HepG2 (cell line): ENCODE measurements at regions not wholly inside any gene's neighbourhood (a gene's known extent, or its start where the extent isn't known, plus 50 kb on each side); places are given as distances from the start of the nearest gene placed in this dataset.
A peak's percentile ranks its signal among the peaks of the same experiment; 100 is the strongest.

Experiments
- ATAC-seq: fragments of 200-7000 bp; cut with Tn5 transposase; 3 replicates; pipeline ENCODE4 v1.9.1; 2020; ENCODE audit warnings: mild to moderate bottlenecking, moderate library complexity
- BruUV-seq: library from RNA; stranded (reverse); fragments of 400-500 nt; replicated peaks from 2 replicates; lab custom pipeline; 2021; lab: Mats Ljungman, UMichigan
- CTCF ChIA-PET: fragments of 300-600 bp; formaldehyde crosslinking; extraction: SDS; loops from one replicate; lab custom pipeline; 2021; ENCODE audit warnings: low total read pairs, inconsistent platforms, low intra/inter-chr PET ratio; lab: Yijun Ruan, JAX
- POLR2A ChIA-PET: fragments of 350-600 bp; sonication (Branson Sonifier 250); formaldehyde crosslinking; loops from one replicate; lab custom pipeline; 2020; ENCODE audit warnings: antibody characterized with exemption, inconsistent platforms; lab: Yijun Ruan, JAX
- DNase-seq: peaks from one replicate; pipeline ENCODE4 v3.0.0-alpha.2; 2015; ENCODE audit warnings: low spot score
- FAIRE-seq: peaks from 3 replicates; lab custom pipeline; 2011; peaks lifted over from hg19 to GRCh38; lab: Jason Lieb, UNC
- H2AFZ ChIP-seq: one replicate; pipeline ENCODE4 v1.6.1; 2011; ENCODE audit warnings: low read length, inconsistent platforms
- H3K27ac ChIP-seq: fragments of 300-600 bp; 3 replicates; pipeline ENCODE4 v1.8.0; 2011; ENCODE audit warnings: mixed run types, mild to moderate bottlenecking, mixed read lengths, low read length, inconsistent platforms; ENCODE audit not compliant: insufficient read depth; ENCODE audit errors: extremely low read length
- H3K27me3 ChIP-seq, 2 experiments: fragments of 200-600 bp in 1 of 2; 2 replicates in 1 of 2; 3 replicates in 1 of 2; pipeline versions ENCODE4 v1.6.0 to v1.8.0; 2011; ENCODE audit warnings: low read length in 2 of 2, mild to moderate bottlenecking in 2 of 2, moderate library complexity in 2 of 2, inconsistent platforms in 1 of 2; ENCODE audit not compliant: insufficient read depth in 2 of 2, control insufficient read depth in 1 of 2
- H3K36me3 ChIP-seq, 2 experiments: fragments of 200-600 bp in 1 of 2; replicated peaks in 1 of 2; 2 replicates in 1 of 2; 3 replicates in 1 of 2; pipeline versions ENCODE4 v1.5.1 to v1.8.0; 2011; ENCODE audit warnings: low read length in 2 of 2, inconsistent platforms in 1 of 2; ENCODE audit not compliant: insufficient read depth in 2 of 2, control insufficient read depth in 1 of 2
- H3K4me1 ChIP-seq: 2 replicates; pipeline ENCODE4 v1.5.1; 2012; ENCODE audit warnings: low read length, inconsistent platforms; ENCODE audit not compliant: insufficient read depth
- H3K4me2 ChIP-seq: 2 replicates; pipeline ENCODE4 v1.6.0; 2011; ENCODE audit warnings: low read depth, low read length, inconsistent platforms
- H3K4me3 ChIP-seq, 3 experiments: fragments of 200-600 bp in 1 of 3; sonication (generic), shearing (Covaris generic) in 1 of 3; replicated peaks in 1 of 3; 2 replicates each; pipeline ENCODE4 v1.5.1; 2011 to 2016; ENCODE audit warnings: low read length in 3 of 3, inconsistent platforms in 2 of 3, low read depth in 2 of 3, mild to moderate bottlenecking in 2 of 3, control low read depth in 1 of 3, mixed read lengths in 1 of 3; ENCODE audit not compliant: insufficient read depth in 1 of 3
- H3K79me2 ChIP-seq: one replicate; pipeline ENCODE4 v1.6.1; 2011; ENCODE audit warnings: low read length, inconsistent platforms; ENCODE audit not compliant: insufficient read depth
- H3K9ac ChIP-seq: 2 replicates; pipeline ENCODE4 v1.6.0; 2011; ENCODE audit warnings: mild to moderate bottlenecking, low read depth, low read length, inconsistent platforms; ENCODE audit not compliant: insufficient read depth
- H3K9me3 ChIP-seq: 2 replicates; pipeline ENCODE4 v1.5.1; 2012; ENCODE audit warnings: mild to moderate bottlenecking, low read length
- H4K20me1 ChIP-seq: 2 replicates; pipeline ENCODE4 v1.6.0; 2011; ENCODE audit warnings: inconsistent platforms, mild to moderate bottlenecking, low read length, moderate library complexity; ENCODE audit not compliant: insufficient read depth
- FOXK2 ChIP-seq: fragments of 450-650 bp; IDR thresholded peaks from 2 replicates; pipeline ENCODE4 v1.6.1; 2016
- HNF1A ChIP-seq, 2 experiments: sonication (generic) in 1 of 2; formaldehyde crosslinking in 1 of 2; IDR thresholded peaks; 2 replicates each; pipeline versions ENCODE4 v1.4.0 to v1.6.1; 2016 to 2020; ENCODE audit warnings: borderline replicate concordance in 1 of 2, low read depth in 1 of 2, mild to moderate bottlenecking in 1 of 2, missing genetic modification reagents in 1 of 2
- MNT ChIP-seq: fragments of 450-650 bp; IDR thresholded peaks from 2 replicates; pipeline ENCODE4 v1.6.1; 2016
- NFRKB ChIP-seq: fragments of 450-650 bp; IDR thresholded peaks from 2 replicates; pipeline ENCODE4 v1.6.1; 2017
- ONECUT2 ChIP-seq: sonication (generic); formaldehyde crosslinking; IDR thresholded peaks from 2 replicates; pipeline ENCODE4 v1.4.0; 2020; ENCODE audit warnings: missing genetic modification reagents
- SIX1 ChIP-seq: sonication (generic); formaldehyde crosslinking; IDR thresholded peaks from 2 replicates; pipeline ENCODE4 v1.4.0; 2020; ENCODE audit warnings: missing genetic modification reagents, borderline replicate concordance
- SKIL ChIP-seq: sonication (generic); formaldehyde crosslinking; IDR thresholded peaks from 2 replicates; pipeline ENCODE4 v1.8.0; 2022; ENCODE audit warnings: missing genetic modification reagents, mild to moderate bottlenecking, moderate library complexity, borderline replicate concordance
- TERF1 ChIP-seq: sonication (generic); formaldehyde crosslinking; IDR thresholded peaks from 2 replicates; pipeline ENCODE4 v1.8.0; 2022; ENCODE audit warnings: mild to moderate bottlenecking, missing genetic modification reagents, moderate library complexity
- ZNF740 ChIP-seq: sonication (generic); formaldehyde crosslinking; IDR thresholded peaks from 2 replicates; pipeline ENCODE4 v1.4.0; 2020; ENCODE audit warnings: missing genetic modification reagents
- WGBS: methylation state at CpG from one replicate; pipeline ENCODE4 v1.1.6; 2017; ENCODE audit warnings: low lambda C conversion rate; 5-methylcytosine and 5-hydroxymethylcytosine counted together
- in situ Hi-C: cut with HindIII; loops from 2 replicates; pipeline ENCODE4 v1.10.0; 2017; ENCODE audit warnings: low pct_unique_long_range_greater_than_20kb; ENCODE audit not compliant: extremely low pct_ligation_motif_present
- intact Hi-C: fragments of 100-400 bp; cut with micrococcal nuclease; formaldehyde crosslinking; loops from one replicate; pipeline ENCODE4 v1.10.0; 2022; ENCODE audit not compliant: unreplicated experiment

GRCh38 chr2:107437807-107438206 is 388.9 kb upstream of the RGPD4 start:
- Histone ChIP-seq H3K36me3 (no peaks in the 10 kb centered on the region), H3K4me2 (no peak overlapping the region), H3K9ac (no peak overlapping the region), H3K4me3 (no peak overlapping the region), H3K79me2 (no peaks in the 10 kb centered on the region), H3K4me1 (no peaks in the 10 kb centered on the region), H3K9me3 (no peaks in the 10 kb centered on the region), H4K20me1 (no peaks in the 10 kb centered on the region), H3K27ac (no peak overlapping the region), H2AFZ (no peak overlapping the region), H3K27me3 (no peaks in the 10 kb centered on the region)
- ChIA-PET CTCF (no interaction called here), POLR2A (no interaction called here)
- in situ Hi-C loops = no loop called here
- WGBS = 0% methylated on average over 2 of the region's 2 CpGs
- no TSS peak for BruUV-seq
- TF ChIP-seq NFRKB (no peak), MNT (peak; percentile 53; the same call in 1 of the 2 replicates), ONECUT2 (CRISPR knock-in tag) (no peak)
- DNase-seq = no peak
- no peak for ATAC-seq
- FAIRE-seq = no peak
- intact Hi-C loops = loop anchor here (2.0 kb wide), 1 partner anchor 25 kb away; no protein-coding TSS in a partner anchor

DNA sequence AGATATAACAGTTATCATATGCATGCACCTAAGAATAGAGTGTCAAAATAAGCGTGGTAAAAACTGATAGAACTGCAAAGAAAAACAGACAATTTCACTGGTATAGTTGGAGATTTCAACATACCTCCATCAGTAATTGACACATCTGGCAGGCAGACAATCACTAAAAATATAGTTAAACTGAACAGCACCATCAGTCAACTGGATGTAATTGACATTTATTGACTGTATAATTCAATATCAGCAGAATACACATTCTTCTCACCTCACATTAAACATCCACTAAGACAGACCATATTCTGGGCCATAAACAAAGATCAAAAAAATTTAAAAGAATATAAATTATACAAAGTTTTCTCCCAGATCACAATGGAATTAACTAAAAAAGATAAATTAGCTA is 378.5 kb upstream of the RGPD4 start:
- H3K9me3 ChIP-seq = peaks cover 11% of the 10 kb centered on the region
- no peaks in the 10 kb centered on the region for H3K27me3 ChIP-seq
- in situ Hi-C loops (no loop called here), intact Hi-C loops (no loop called here)
- DNase-seq (no peak), ATAC-seq (no peak), FAIRE-seq (no peak)
- WGBS = 2% methylated on average over 1 of the region's 1 CpG
- no peaks in the 10 kb centered on the region for H3K4me1 ChIP-seq
- BruUV-seq = no TSS peak
- no peaks in the 10 kb centered on the region for H3K79me2 ChIP-seq
- H3K4me2 ChIP-seq = no peak overlapping the region
- POLR2A ChIA-PET = no interaction called here
- H3K27ac ChIP-seq = no peak overlapping the region
- CTCF ChIA-PET = no interaction called here
- no peak overlapping the region for H3K9ac ChIP-seq
- no peaks in the 10 kb centered on the region for H3K36me3 ChIP-seq
- no peaks in the 10 kb centered on the region for H4K20me1 ChIP-seq
- no peak overlapping the region for H2AFZ ChIP-seq
- H3K4me3 ChIP-seq = no peak overlapping the region
- TF ChIP-seq SIX1 (CRISPR knock-in tag) (no peak), ZNF740 (CRISPR knock-in tag) (no peak), SKIL (no peak), HNF1A (IDR thresholded peaks at IDR 0.05; ENCODE audit: low read depth) (no peak), HNF1A (CRISPR knock-in tag; IDR thresholded peaks at IDR 0.05; ENCODE audit: borderline replicate concordance) (no peak), TERF1 (CRISPR knock-in tag) (no peak), FOXK2 (no peak)
